ENCODE measurements at regions not wholly inside any gene's neighbourhood (a gene's known extent, or its start where the extent isn't known, plus 50 kb on each side); places are given as distances from the start of the nearest gene placed in this dataset.

GRCh38 chr6:78031228-78031627 is 378.4 kb downstream of the MEI4 start:
- Histone ChIP-seq H3K27me3 (ENCODE audit: control insufficient read depth, insufficient read depth, low read length) (no peaks in the 10 kb centered on the region), H2AFZ (ENCODE audit: low read length) (no peak overlapping the region), H4K20me1 (ENCODE audit: control insufficient read depth, extremely low read depth, insufficient read depth, low read length) (no peaks in the 10 kb centered on the region), H3K36me3 (ENCODE audit: control insufficient read depth, insufficient read depth, low read length) (no peaks in the 10 kb centered on the region), H3K27ac (ENCODE audit: insufficient read depth, low read length) (no peak overlapping the region), H3K4me1 (ENCODE audit: control insufficient read depth, extremely low read depth, insufficient read depth, low read length) (no peaks in the 10 kb centered on the region), H3K4me3 (replicated peaks in 1 of 4; ENCODE audit: control extremely low read depth in 1 of 4, insufficient read depth in 1 of 4, low read depth in 3 of 4, low read length in 4 of 4) (no peak overlapping the region), H3K9me3 (ENCODE audit: control insufficient read depth, insufficient read depth, low read depth, low read length) (no peaks in the 10 kb centered on the region), H3K79me2 (ENCODE audit: control insufficient read depth, insufficient read depth, low read length) (no peaks in the 10 kb centered on the region), H3K4me2 (ENCODE audit: extremely low read depth, insufficient read depth, low read length) (no peak overlapping the region), H3K9ac (ENCODE audit: insufficient read depth, low read length) (no peak overlapping the region)
- DNase-seq (ENCODE audit: low read depth in 2 of 2), result no peak
- TF ChIP-seq EZH2 (IDR thresholded peaks at IDR 0.05; ENCODE audit: low read length, missing control alignments), result no peak
- no peak for TF ChIP-seq CTCF (conservative IDR thresholded peaks at IDR 0.05 in 1 of 2, IDR thresholded peaks at IDR 0.05 in 1 of 2; ENCODE audit: low read depth in 1 of 2, low read length in 2 of 2)

DNA sequence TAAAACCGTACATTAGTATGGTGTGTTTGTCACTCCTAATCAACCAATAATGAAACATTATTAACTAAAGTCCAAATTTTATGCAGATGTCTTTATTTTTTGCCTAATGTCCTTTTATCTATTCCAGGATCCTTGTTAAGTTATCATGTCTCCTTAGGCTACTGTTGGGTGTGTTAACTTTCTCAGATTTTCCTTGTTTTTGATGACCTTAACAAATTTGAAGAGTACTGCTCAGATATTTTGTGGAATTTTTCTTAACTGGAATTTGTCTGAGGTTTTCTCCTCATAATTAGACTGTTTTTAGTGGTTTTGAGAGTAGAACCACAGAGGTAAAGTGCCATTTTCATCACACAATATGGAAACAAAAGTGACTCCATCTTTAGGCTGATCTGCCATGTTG is 406.3 kb downstream of the MEI4 start:
- Histone ChIP-seq H3K79me2 (ENCODE audit: control insufficient read depth, insufficient read depth, low read length) (no peaks in the 10 kb centered on the region), H3K4me2 (ENCODE audit: extremely low read depth, insufficient read depth, low read length) (no peak overlapping the region), H3K27ac (ENCODE audit: insufficient read depth, low read length) (no peak overlapping the region), H3K27me3 (ENCODE audit: control insufficient read depth, insufficient read depth, low read length) (no peaks in the 10 kb centered on the region), H3K9ac (ENCODE audit: insufficient read depth, low read length) (no peak overlapping the region), H4K20me1 (ENCODE audit: control insufficient read depth, extremely low read depth, insufficient read depth, low read length) (no peaks in the 10 kb centered on the region), H3K9me3 (ENCODE audit: control insufficient read depth, insufficient read depth, low read depth, low read length) (no peaks in the 10 kb centered on the region), H3K4me1 (ENCODE audit: control insufficient read depth, extremely low read depth, insufficient read depth, low read length) (no peaks in the 10 kb centered on the region), H3K36me3 (ENCODE audit: control insufficient read depth, insufficient read depth, low read length) (no peaks in the 10 kb centered on the region), H2AFZ (ENCODE audit: low read length) (no peak overlapping the region), H3K4me3 (replicated peaks in 1 of 4; ENCODE audit: control extremely low read depth in 1 of 4, insufficient read depth in 1 of 4, low read depth in 3 of 4, low read length in 4 of 4) (no peak overlapping the region)
- TF ChIP-seq EZH2 (IDR thresholded peaks at IDR 0.05; ENCODE audit: low read length, missing control alignments) (no peak), CTCF (conservative IDR thresholded peaks at IDR 0.05 in 1 of 2, IDR thresholded peaks at IDR 0.05 in 1 of 2; ENCODE audit: low read depth in 1 of 2, low read length in 2 of 2) (no peak)
- no peak for DNase-seq (ENCODE audit: low read depth in 2 of 2)

- H3K4me1 ChIP-seq (ENCODE audit: control insufficient read depth, extremely low read depth, insufficient read depth, low read length), result no peaks in the 10 kb centered on the region
- H2AFZ ChIP-seq (ENCODE audit: low read length), result no peak overlapping the region
- H3K27me3 ChIP-seq (ENCODE audit: control insufficient read depth, insufficient read depth, low read length), result no peaks in the 10 kb centered on the region
- no peaks in the 10 kb centered on the region for H3K79me2 ChIP-seq (ENCODE audit: control insufficient read depth, insufficient read depth, low read length)
- H3K27ac ChIP-seq (ENCODE audit: insufficient read depth, low read length), result no peak overlapping the region
- no peak overlapping the region for H3K4me3 ChIP-seq (replicated peaks in 1 of 4; ENCODE audit: control extremely low read depth in 1 of 4, insufficient read depth in 1 of 4, low read depth in 3 of 4, low read length in 4 of 4)
- no peak overlapping the region for H3K9ac ChIP-seq (ENCODE audit: insufficient read depth, low read length)
- TF ChIP-seq CTCF (conservative IDR thresholded peaks at IDR 0.05 in 1 of 2, IDR thresholded peaks at IDR 0.05 in 1 of 2; ENCODE audit: low read depth in 1 of 2, low read length in 2 of 2) (no peak), EZH2 (IDR thresholded peaks at IDR 0.05; ENCODE audit: low read length, missing control alignments) (no peak)
- no peak for DNase-seq (ENCODE audit: low read depth in 2 of 2)
- H3K4me2 ChIP-seq (ENCODE audit: extremely low read depth, insufficient read depth, low read length), result no peak overlapping the region
- H3K9me3 ChIP-seq (ENCODE audit: control insufficient read depth, insufficient read depth, low read depth, low read length), result no peaks in the 10 kb centered on the region
- no peaks in the 10 kb centered on the region for H3K36me3 ChIP-seq (ENCODE audit: control insufficient read depth, insufficient read depth, low read length)
- no peaks in the 10 kb centered on the region for H4K20me1 ChIP-seq (ENCODE audit: control insufficient read depth, extremely low read depth, insufficient read depth, low read length)
Observed at GRCh38 chr6:78062993-78063392, 410.2 kb downstream of the MEI4 start.

Data from fibroblast of lung (primary cell).